GM10248 (cell line): ENCODE measurements at regions not wholly inside any gene's neighbourhood (a gene's known extent, or its start where the extent isn't known, plus 50 kb on each side); places are given as distances from the start of the nearest gene placed in this dataset.

ENCODE experiments used
- CTCF ChIA-PET: fragments of 300-600 bp; sonication (Branson Sonifier 250); formaldehyde crosslinking; extraction: SDS; loops from one replicate; lab custom pipeline; 2021; ENCODE audit warnings: antibody characterized with exemption; lab: Yijun Ruan, JAX
- POLR2A ChIA-PET: fragments of 350-650 bp; sonication (Branson Sonifier 250); formaldehyde crosslinking; extraction: SDS; loops from one replicate; lab custom pipeline; 2020; ENCODE audit warnings: antibody characterized with exemption; lab: Yijun Ruan, JAX
- DNase-seq: peaks from one replicate; pipeline ENCODE4 v3.0.0; 2012; ENCODE audit errors: extremely low spot score
- CTCF ChIP-seq: IDR thresholded peaks from 2 replicates; pipeline ENCODE4 v1.5.1; 2012; ENCODE audit warnings: mild to moderate bottlenecking, low read depth; ENCODE audit errors: extremely low read depth, missing control alignments, control extremely low read depth

GRCh38 chr3:151562891-151563290 is 102.0 kb upstream of the IGSF10 start:
- DNase-seq, result no peak
- CTCF ChIA-PET, result no interaction called here
- TF ChIP-seq CTCF, result no peak
- POLR2A ChIA-PET, result no interaction called here

GRCh38 chr3:151561878-151562277 is 101.0 kb upstream of the IGSF10 start:
- ChIA-PET CTCF (no interaction called here), POLR2A (no interaction called here)
- no peak for DNase-seq
- no peak for TF ChIP-seq CTCF

GRCh38 chr3:151560738-151561137 is 99.9 kb upstream of the IGSF10 start:
- TF ChIP-seq CTCF, result no peak
- ChIA-PET CTCF (interaction anchor here (1.5 to 1.8 kb wide), 2 partner anchors 24 to 358 kb away, joined by 3 to 4 read pairs; no protein-coding TSS in a partner anchor), POLR2A (no interaction called here)

GRCh38 chr3:151559736-151560135 is 98.9 kb upstream of the IGSF10 start:
- POLR2A ChIA-PET, result no interaction called here
- TF ChIP-seq CTCF, result no peak
- CTCF ChIA-PET, result interaction anchor here (1.5 to 1.8 kb wide), 2 partner anchors 23 to 359 kb away, joined by 3 to 4 read pairs; no protein-coding TSS in a partner anchor
- DNase-seq, result no peak

More at GRCh38 chr3:151560738-151561137, 99.9 kb upstream of the IGSF10 start:
- DNase-seq, result no peak

- TF ChIP-seq CTCF, result no peak
- ChIA-PET POLR2A (no interaction called here), CTCF (interaction anchor here (1.6 kb wide), 1 partner anchor 23 kb away, joined by 3 read pairs; no protein-coding TSS in a partner anchor)
- DNase-seq, result no peak
Measured at GRCh38 chr3:151558661-151559060, 97.8 kb upstream of the IGSF10 start.

GRCh38 chr3:151557068-151557840 is 96.4 kb upstream of the IGSF10 start:
- DNase-seq, result no peak
- POLR2A ChIA-PET, result no interaction called here
- CTCF ChIA-PET, result interaction anchor here (1.6 kb wide), 1 partner anchor 24 kb away, joined by 3 read pairs; no protein-coding TSS in a partner anchor
- no peak for TF ChIP-seq CTCF
